Adipocyte (in vitro differentiated cells): ENCODE measurements at regions not wholly inside any gene's neighbourhood (a gene's known extent, or its start where the extent isn't known, plus 50 kb on each side); places are given as distances from the start of the nearest gene placed in this dataset.
"Not testable (repeated sequence)": the region's sequence is repeated elsewhere in the genome, so short reads cannot be mapped to it uniquely, and the experiment has no call there.

Experiments
- DNase-seq: peaks from one replicate; pipeline ENCODE4 v3.0.0-alpha.2; 2015; ENCODE audit warnings: low read depth
- H3K27me3 ChIP-seq: replicated peaks from 2 replicates; pipeline ENCODE4 v1.7.0; 2013; ENCODE audit warnings: mild to moderate bottlenecking, low read length, moderate library complexity; ENCODE audit not compliant: control insufficient read depth, insufficient read depth
- H3K36me3 ChIP-seq: 2 replicates; pipeline ENCODE4 v1.7.0; 2013; ENCODE audit warnings: low read length, mild to moderate bottlenecking, moderate library complexity; ENCODE audit not compliant: control insufficient read depth, insufficient read depth, severe bottlenecking
- H3K4me1 ChIP-seq: 2 replicates; pipeline ENCODE4 v1.7.0; 2013; ENCODE audit warnings: mild to moderate bottlenecking, low read length, moderate library complexity; ENCODE audit not compliant: control insufficient read depth, insufficient read depth
- H3K4me3 ChIP-seq: 2 replicates; pipeline ENCODE4 v1.7.0; 2013; ENCODE audit warnings: mild to moderate bottlenecking, low read length, moderate library complexity
- H3K9ac ChIP-seq: 2 replicates; pipeline ENCODE4 v1.7.0; 2013; ENCODE audit warnings: mild to moderate bottlenecking, low read length, moderate library complexity
- H3K9me3 ChIP-seq: 2 replicates; pipeline ENCODE4 v1.7.0; 2013; ENCODE audit warnings: mild to moderate bottlenecking, low read length, moderate library complexity; ENCODE audit not compliant: control insufficient read depth

DNA sequence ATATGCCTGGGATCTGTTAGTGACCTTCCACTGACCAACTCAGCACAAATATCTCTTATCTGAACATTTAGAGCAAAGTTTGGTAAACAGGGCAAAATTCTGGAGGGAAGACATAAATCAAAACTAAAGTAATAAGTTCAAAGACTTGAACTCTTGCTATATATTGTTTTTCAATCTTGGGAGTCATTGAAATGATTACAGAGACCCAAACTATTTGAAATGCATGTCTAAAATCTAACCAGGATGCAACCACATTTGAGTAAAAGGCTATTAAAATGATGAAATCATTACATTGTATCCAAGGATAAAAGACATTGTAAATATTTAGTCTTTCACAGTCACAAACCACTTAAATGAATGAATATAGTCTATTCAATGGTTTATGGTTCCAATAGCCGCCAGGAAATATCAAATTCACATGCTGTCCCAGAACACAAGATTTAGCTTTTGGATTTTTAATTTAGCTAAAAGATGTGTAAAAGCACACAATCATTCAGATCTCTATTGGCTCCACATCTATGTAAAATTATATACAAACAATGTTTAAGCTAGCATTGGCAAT lies 256.6 kb upstream of the EPHA7 start:
- no peak for DNase-seq
- no peak overlapping the region for H3K9ac ChIP-seq
- no peaks in the 10 kb centered on the region for H3K36me3 ChIP-seq
- H3K4me1 ChIP-seq: peaks cover 10% of the 10 kb centered on the region
- H3K9me3 ChIP-seq: no peaks in the 10 kb centered on the region
- H3K27me3 ChIP-seq: no peaks in the 10 kb centered on the region
- no peak overlapping the region for H3K4me3 ChIP-seq

DNA sequence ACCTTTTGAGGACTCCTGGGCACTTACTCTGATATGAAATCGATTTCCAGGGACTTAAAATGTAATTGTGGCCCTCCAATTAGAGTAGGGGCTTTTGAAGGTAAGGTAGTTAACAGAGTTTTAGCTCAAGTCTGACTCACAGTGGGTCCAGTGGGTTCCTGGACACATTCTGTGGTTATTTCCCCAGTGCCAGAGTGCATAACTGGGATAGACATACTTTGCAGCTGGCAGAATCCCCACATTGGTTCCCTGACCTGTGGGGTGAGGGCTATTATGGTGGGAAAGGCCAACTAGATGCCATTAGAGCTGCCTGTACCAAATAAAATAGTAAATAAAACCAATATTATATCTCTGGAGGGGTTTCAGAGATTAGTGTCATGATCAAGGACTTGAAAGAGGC lies 243.8 kb upstream of the EPHA7 start:
- no peaks in the 10 kb centered on the region for H3K9me3 ChIP-seq
- H3K4me3 ChIP-seq: no peak overlapping the region
- H3K27me3 ChIP-seq: no peaks in the 10 kb centered on the region
- no peaks in the 10 kb centered on the region for H3K4me1 ChIP-seq
- no peak overlapping the region for H3K9ac ChIP-seq
- no peak for DNase-seq
- no peaks in the 10 kb centered on the region for H3K36me3 ChIP-seq

DNA sequence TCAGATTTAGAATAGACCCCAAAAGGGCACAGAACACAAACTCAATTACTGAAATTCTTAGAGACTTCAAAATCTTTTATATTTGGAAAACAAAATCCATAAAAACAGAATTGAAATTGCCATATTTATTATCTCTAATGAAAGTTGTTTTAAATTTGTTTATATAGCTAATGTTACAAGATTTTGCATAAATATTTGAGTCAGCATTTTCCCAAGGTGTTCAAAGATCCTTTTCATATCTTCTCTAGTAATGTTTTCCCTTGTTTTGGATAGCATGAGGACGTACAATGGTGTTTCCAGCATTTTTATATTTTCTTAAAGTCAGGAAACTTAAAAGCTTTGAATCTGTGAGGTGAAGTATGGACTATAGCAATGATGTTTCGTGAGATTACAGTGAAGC lies 235.2 kb upstream of the EPHA7 start:
- no peaks in the 10 kb centered on the region for H3K36me3 ChIP-seq
- H3K9ac ChIP-seq: no peak overlapping the region
- H3K9me3 ChIP-seq: no peaks in the 10 kb centered on the region
- DNase-seq: no peak
- H3K4me1 ChIP-seq: no peaks in the 10 kb centered on the region
- H3K4me3 ChIP-seq: no peak overlapping the region
- H3K27me3 ChIP-seq: no peaks in the 10 kb centered on the region

DNA sequence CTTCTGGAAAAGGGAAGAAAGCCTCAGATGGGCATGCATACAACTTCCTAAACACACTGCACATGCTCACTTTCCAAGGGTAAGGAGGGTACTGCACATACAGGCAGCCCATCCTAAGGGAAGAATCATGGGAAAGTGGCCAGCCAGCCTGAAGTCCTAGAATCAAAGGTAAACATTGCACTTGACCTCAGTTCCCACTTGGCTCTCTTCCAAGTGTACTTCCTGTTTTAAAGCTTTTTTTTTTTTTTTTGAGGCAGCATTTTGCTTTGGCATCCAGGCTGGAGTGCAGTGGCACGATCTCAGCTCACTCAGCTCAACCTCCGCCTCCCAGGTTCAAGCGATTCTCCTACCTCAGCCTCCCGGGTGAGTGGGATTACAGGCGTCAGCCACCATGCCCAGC lies 225.3 kb upstream of the EPHA7 start:
- Histone ChIP-seq H3K27me3 (no peaks in the 10 kb centered on the region), H3K9ac (no peak overlapping the region), H3K36me3 (no peaks in the 10 kb centered on the region), H3K4me1 (no peaks in the 10 kb centered on the region), H3K4me3 (no peak overlapping the region), H3K9me3 (peaks cover 12% of the 10 kb centered on the region)
- no peak for DNase-seq

DNA sequence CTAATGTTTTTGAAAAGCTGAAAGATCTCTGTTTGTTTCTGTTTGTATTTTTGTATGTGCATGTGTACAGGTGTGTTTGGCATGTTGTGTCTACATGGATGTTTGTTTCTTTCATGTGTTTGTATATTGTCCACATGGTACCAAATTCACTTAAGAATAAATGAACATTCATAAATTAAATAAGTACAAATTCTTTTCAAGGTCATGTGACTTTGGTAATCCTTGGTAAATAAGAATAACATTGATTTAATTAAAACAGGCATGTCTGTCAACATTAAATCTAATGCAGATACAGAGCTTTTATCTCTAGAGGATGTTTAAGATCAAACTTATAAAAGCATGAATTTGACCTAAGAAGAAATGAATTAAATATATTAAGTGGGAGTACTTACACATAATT lies 219.8 kb upstream of the EPHA7 start:
- Histone ChIP-seq H3K4me1 (no peaks in the 10 kb centered on the region), H3K9ac (no peak overlapping the region), H3K9me3 (peaks cover 12% of the 10 kb centered on the region), H3K4me3 (peak overlapping the region; percentile 52), H3K27me3 (no peaks in the 10 kb centered on the region), H3K36me3 (no peaks in the 10 kb centered on the region)
- DNase-seq: no peak

DNA sequence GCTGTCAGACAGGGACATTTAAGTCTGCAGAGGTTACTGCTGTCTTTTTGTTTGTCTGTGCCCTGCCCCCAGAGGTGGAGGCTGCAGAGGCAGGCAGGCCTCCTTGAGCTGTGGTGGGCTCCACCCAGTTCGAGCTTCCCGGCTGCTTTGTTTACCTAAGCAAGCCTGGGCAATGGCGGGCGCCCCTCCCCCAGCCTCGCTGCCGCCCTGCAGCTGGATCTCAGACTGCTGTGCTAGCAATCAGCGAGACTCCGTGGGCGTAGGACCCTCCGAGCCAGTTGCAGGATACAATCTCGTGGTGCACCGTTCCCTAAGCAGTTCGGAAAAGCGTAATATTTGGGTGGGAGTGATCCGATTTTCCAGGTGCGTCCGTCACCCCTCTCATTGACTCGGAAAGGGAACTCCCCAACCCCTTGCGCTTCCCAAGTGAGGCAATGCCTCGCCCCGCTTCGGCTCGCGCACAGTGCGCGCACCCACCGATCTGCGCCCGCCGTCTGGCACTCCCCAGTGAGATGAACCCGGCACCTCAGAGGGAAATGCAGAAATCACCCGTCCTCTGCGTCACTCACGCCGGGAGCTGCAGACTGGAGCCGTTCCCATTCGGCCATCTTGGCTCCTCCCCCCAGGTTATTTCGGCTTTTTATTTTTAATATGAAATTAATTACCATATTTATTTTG lies 217.8 kb upstream of the EPHA7 start:
- not testable (repeated sequence) for H3K9ac ChIP-seq, H3K9me3 ChIP-seq, DNase-seq, H3K27me3 ChIP-seq, H3K36me3 ChIP-seq, H3K4me1 ChIP-seq, H3K4me3 ChIP-seq

DNA sequence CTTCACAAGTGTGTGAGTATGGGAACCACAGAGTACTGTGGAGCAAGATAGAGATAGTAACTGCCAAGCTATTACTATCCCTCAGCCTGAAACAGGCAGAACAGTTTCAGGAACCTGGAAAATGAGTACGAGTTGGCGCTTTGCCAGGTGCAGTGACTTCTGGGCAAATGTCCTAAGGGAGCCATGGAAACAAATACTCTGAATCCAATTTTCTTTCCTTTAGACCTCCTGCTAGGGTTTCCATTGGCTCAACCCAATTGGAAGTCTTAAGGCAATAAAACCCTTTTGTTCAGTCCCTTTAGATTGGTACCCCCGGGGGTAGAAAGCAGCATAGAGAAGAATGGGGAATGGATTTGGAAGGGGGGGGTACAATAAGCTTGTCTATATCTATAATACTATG lies 205.0 kb upstream of the EPHA7 start:
- H3K4me1 ChIP-seq: no peaks in the 10 kb centered on the region
- no peak overlapping the region for H3K4me3 ChIP-seq
- no peaks in the 10 kb centered on the region for H3K9me3 ChIP-seq
- H3K9ac ChIP-seq: no peak overlapping the region
- H3K27me3 ChIP-seq: no peaks in the 10 kb centered on the region
- H3K36me3 ChIP-seq: no peaks in the 10 kb centered on the region
- DNase-seq: no peak

DNA sequence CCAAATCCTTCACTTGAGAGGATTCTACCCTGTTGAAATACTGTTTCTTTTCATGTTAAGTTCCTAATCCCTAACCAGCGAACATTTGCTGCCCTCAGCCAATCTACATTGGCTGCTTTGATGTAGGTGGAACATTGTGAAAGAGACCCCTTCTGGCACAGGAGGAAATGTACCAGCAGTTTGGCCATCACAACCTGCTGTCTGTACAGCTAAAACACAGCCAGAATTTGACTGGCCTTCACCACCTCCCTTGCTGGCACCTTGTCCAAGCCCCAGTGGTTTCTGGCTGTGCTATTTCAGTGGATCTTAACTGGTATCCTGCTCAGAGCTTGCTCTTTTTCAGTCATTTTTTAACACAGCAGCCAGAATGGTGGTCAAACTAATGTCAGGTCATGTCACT lies 202.1 kb upstream of the EPHA7 start:
- Histone ChIP-seq H3K4me1 (no peaks in the 10 kb centered on the region), H3K36me3 (no peaks in the 10 kb centered on the region), H3K9ac (no peak overlapping the region), H3K9me3 (no peaks in the 10 kb centered on the region), H3K27me3 (no peaks in the 10 kb centered on the region), H3K4me3 (no peak overlapping the region)
- DNase-seq: no peak

DNA sequence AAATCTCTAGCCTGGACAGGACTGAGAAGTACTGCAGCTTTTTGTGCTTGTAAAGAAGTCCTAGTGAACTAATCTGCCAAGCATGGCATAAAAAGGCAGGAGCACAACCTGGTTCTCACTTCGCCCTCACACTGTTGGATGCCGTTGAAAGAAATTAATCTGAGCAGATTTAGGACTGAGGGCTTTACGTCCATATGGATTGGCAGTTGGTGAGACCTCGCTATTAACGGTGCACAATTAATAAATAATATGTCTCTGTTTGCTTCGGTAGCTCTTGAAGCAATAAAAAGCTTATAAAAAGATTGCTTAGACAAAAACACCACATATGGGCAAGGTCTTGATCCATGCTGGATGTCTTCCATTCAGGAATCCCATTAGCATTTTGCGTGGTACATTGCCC lies 185.6 kb upstream of the EPHA7 start:
- no peak for DNase-seq
- H3K4me1 ChIP-seq: no peaks in the 10 kb centered on the region
- no peaks in the 10 kb centered on the region for H3K36me3 ChIP-seq
- peaks cover 2% of the 10 kb centered on the region for H3K27me3 ChIP-seq
- no peak overlapping the region for H3K4me3 ChIP-seq
- no peak overlapping the region for H3K9ac ChIP-seq
- no peaks in the 10 kb centered on the region for H3K9me3 ChIP-seq

DNA sequence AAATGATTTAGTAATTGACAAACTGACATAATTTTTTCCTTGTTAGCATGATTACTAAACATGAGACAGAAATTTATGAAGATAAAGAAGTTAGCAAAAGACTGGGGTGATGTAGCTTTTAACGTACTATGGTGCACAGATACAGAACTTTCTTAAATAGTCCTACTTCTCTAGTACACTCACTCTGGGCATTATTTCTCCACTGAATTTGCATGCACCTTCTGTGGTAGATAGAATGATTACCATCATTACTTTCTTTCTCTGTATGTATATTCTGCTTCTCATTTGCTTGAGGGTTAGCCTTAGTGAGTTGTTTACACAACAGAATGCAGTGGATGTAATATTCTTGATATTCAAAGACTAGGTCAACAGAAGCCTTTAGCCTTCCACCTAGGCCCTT lies 173.1 kb upstream of the EPHA7 start:
- no peak overlapping the region for H3K9ac ChIP-seq
- no peak overlapping the region for H3K4me3 ChIP-seq
- no peaks in the 10 kb centered on the region for H3K36me3 ChIP-seq
- H3K9me3 ChIP-seq: peaks cover 8% of the 10 kb centered on the region
- H3K4me1 ChIP-seq: no peaks in the 10 kb centered on the region
- no peak for DNase-seq
- H3K27me3 ChIP-seq: no peaks in the 10 kb centered on the region

DNA sequence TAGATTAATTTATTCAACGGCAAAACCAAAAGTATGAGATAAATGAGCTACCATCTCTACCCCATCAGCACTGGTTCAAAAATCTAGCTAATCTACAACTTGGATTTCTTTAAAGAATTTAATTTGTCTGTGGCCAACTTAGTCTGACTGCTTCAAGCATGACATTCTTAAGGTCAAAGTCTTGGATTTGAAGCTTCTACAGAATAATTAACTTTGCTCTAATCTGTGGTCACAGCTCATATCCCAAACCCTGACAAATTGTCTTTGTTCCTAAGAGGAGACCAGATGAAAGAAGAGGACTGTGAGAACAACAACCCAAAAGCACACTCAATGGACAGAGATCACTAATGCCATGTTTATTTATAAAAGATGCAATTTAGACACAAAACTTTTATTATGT lies 166.9 kb upstream of the EPHA7 start:
- no peaks in the 10 kb centered on the region for H3K4me1 ChIP-seq
- no peaks in the 10 kb centered on the region for H3K27me3 ChIP-seq
- no peak for DNase-seq
- H3K4me3 ChIP-seq: no peak overlapping the region
- H3K9me3 ChIP-seq: no peaks in the 10 kb centered on the region
- no peaks in the 10 kb centered on the region for H3K36me3 ChIP-seq
- H3K9ac ChIP-seq: no peak overlapping the region

DNA sequence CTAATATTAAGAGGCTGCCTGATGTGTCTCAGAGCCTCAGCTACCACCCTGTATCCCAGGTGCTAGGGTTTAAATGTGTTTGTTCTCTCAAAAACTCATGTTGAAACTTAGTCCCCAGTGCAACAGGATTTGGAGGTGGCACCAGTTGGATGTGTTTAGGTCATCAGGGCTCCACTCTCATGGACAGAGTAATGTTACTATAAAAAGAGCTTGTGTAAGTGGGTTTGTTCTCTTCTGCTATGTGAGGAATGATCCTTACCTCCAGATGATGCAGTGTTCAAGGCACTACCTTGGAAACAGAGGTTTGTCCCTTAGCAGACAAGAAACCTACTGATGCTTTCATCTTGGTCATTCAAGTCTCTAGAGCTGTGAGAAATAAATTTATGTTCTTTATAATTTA lies 164.9 kb upstream of the EPHA7 start:
- H3K9me3 ChIP-seq: no peaks in the 10 kb centered on the region
- no peaks in the 10 kb centered on the region for H3K4me1 ChIP-seq
- H3K4me3 ChIP-seq: no peak overlapping the region
- H3K27me3 ChIP-seq: no peaks in the 10 kb centered on the region
- DNase-seq: no peak
- H3K36me3 ChIP-seq: no peaks in the 10 kb centered on the region
- no peak overlapping the region for H3K9ac ChIP-seq
